ENCODE measurements at regions not wholly inside any gene's neighbourhood (a gene's known extent, or its start where the extent isn't known, plus 50 kb on each side); places are given as distances from the start of the nearest gene placed in this dataset.

GRCh38 chrX:113492895-113493294, 652.3 kb upstream of the AMOT start:
- no peak overlapping the region for H3K18ac ChIP-seq (ENCODE audit: extremely low read depth, low read length)

More at GRCh38 chrX:113492895-113493294, 652.3 kb upstream of the AMOT start:
- no peaks in the 10 kb centered on the region for H3K4me1 ChIP-seq (replicated peaks in 1 of 4; ENCODE audit: control insufficient read depth in 3 of 4, insufficient read depth in 4 of 4, low read length in 3 of 4)
- no peak overlapping the region for H2AK5ac ChIP-seq (ENCODE audit: low read depth, low read length)
- H4K5ac ChIP-seq (ENCODE audit: insufficient read length, low read depth, low read length), result no peak overlapping the region
- no peak overlapping the region for H2AFZ ChIP-seq (ENCODE audit: low read length)
- no peak overlapping the region for H4K8ac ChIP-seq (ENCODE audit: extremely low read depth, insufficient read depth, low read length)
- H3K79me2 ChIP-seq (ENCODE audit: control insufficient read depth in 1 of 2, insufficient read depth in 2 of 2, low read length in 2 of 2), result no peaks in the 10 kb centered on the region
- no peaks in the 10 kb centered on the region for H4K20me1 ChIP-seq (replicated peaks in 1 of 2; ENCODE audit: control insufficient read depth in 1 of 2, insufficient read depth in 2 of 2, low read length in 2 of 2)
- H4K91ac ChIP-seq (replicated peaks; ENCODE audit: insufficient read length, low read length), result no peak overlapping the region
- H2BK120ac ChIP-seq (replicated peaks; ENCODE audit: low read depth, low read length), result no peak overlapping the region
- H3K4me3 ChIP-seq (ENCODE audit: extremely low read depth in 1 of 4, insufficient read depth in 2 of 4, low read depth in 3 of 4, low read length in 4 of 4), result no peak overlapping the region
- no peak overlapping the region for H3K4me2 ChIP-seq (ENCODE audit: insufficient read depth in 1 of 2, low read depth in 2 of 2, low read length in 2 of 2)
- H3K27me3 ChIP-seq (replicated peaks in 1 of 4; ENCODE audit: control insufficient read depth in 3 of 4, extremely low read depth in 1 of 4, insufficient read depth in 3 of 4, low read length in 3 of 4), result no peaks in the 10 kb centered on the region
- H2BK15ac ChIP-seq (ENCODE audit: low read length), result no peak overlapping the region
- H3K9me3 ChIP-seq (ENCODE audit: insufficient read depth in 2 of 2, low read depth in 1 of 2, low read length in 1 of 2), result no peaks in the 10 kb centered on the region
- no peak overlapping the region for H2BK20ac ChIP-seq (ENCODE audit: low read length)
- no peaks in the 10 kb centered on the region for H3K79me1 ChIP-seq (ENCODE audit: low read depth, low read length)
- H3K4ac ChIP-seq (replicated peaks; ENCODE audit: insufficient read length, low read depth, low read length), result no peak overlapping the region
- no peak overlapping the region for H2BK5ac ChIP-seq (ENCODE audit: low read depth, low read length)
- H2BK12ac ChIP-seq (ENCODE audit: low read depth, low read length), result no peak overlapping the region
- no peaks in the 10 kb centered on the region for H3K36me3 ChIP-seq (ENCODE audit: control insufficient read depth in 2 of 4, insufficient read depth in 4 of 4, low read length in 3 of 4)
- FAIRE-seq, result no peak
- H3K23ac ChIP-seq (ENCODE audit: insufficient read length), result no peak overlapping the region
- H3K27ac ChIP-seq (ENCODE audit: low read depth, low read length), result no peak overlapping the region
- ChIA-PET CTCF (ENCODE audit: partially characterized antibody) (no interaction called here), POLR2A (ENCODE audit: partially characterized antibody) (no interaction called here)
- no peak overlapping the region for H3K9ac ChIP-seq (replicated peaks in 1 of 4; ENCODE audit: extremely low read depth in 1 of 4, low read depth in 3 of 4, low read length in 3 of 4)
- H3K23me2 ChIP-seq (ENCODE audit: low read depth, low read length), result no peaks in the 10 kb centered on the region
- no peak for DNase-seq (ENCODE audit: low read depth in 1 of 2, low spot score in 2 of 2)
- no peak for TF ChIP-seq TBP (IDR thresholded peaks at IDR 0.05; ENCODE audit: low read depth, low read length)
- TF ChIP-seq GABPA (IDR thresholded peaks at IDR 0.05; ENCODE audit: borderline replicate concordance, insufficient read depth, low read length), result no peak
- TF ChIP-seq EP300 (IDR thresholded peaks at IDR 0.05; ENCODE audit: borderline replicate concordance in 1 of 2, low read depth in 2 of 2, low read length in 2 of 2), result no peak
- TF ChIP-seq EGR1 (IDR thresholded peaks at IDR 0.05; ENCODE audit: borderline replicate concordance, low read depth, low read length), result no peak
- TF ChIP-seq USF2 (IDR thresholded peaks at IDR 0.05; ENCODE audit: low read length), result no peak
- no peak for TF ChIP-seq PHF8 (conservative IDR thresholded peaks at IDR 0.05; ENCODE audit: low read depth, low read length)
- no peak for TF ChIP-seq CBX5 (IDR thresholded peaks at IDR 0.05; ENCODE audit: low read depth, low read length)
- TF ChIP-seq RNF2 (IDR thresholded peaks at IDR 0.05; ENCODE audit: borderline replicate concordance, low read depth, low read length, missing control alignments, poor library complexity, severe bottlenecking), result no peak
- no peak for TF ChIP-seq EZH2 (IDR thresholded peaks at IDR 0.05; ENCODE audit: low read depth, low read length, severe bottlenecking)
- no peak for TF ChIP-seq SP4 (IDR thresholded peaks at IDR 0.05; ENCODE audit: low read length)
- no peak overlapping the region for H3K14ac ChIP-seq (ENCODE audit: insufficient read length)
- no peak overlapping the region for H3K56ac ChIP-seq (replicated peaks; ENCODE audit: insufficient read length, low read depth, low read length)
